GM12878 (cell line): ENCODE measurements at regions not wholly inside any gene's neighbourhood (a gene's known extent, or its start where the extent isn't known, plus 50 kb on each side); places are given as distances from the start of the nearest gene placed in this dataset.

Source experiments
- ATAC-seq: fragments of 200-7000 bp; cut with Tn5 transposase; 3 replicates; pipeline ENCODE4 v1.9.1; 2020; ENCODE audit warnings: mild to moderate bottlenecking, moderate library complexity
- BruUV-seq: library from RNA; stranded (reverse); fragments of 400-500 nt; replicated peaks from 2 replicates; lab custom pipeline; 2021; lab: Mats Ljungman, UMichigan
- CTCF ChIA-PET: fragments of 300-600 bp; sonication (Branson Sonifier 250); formaldehyde crosslinking; extraction: SDS; loops from one replicate; lab custom pipeline; 2021; ENCODE audit warnings: inconsistent platforms; lab: Yijun Ruan, JAX
- POLR2A ChIA-PET: fragments of 350-600 bp; formaldehyde crosslinking; extraction: SDS; loops from one replicate; lab custom pipeline; 2021; ENCODE audit warnings: inconsistent platforms; lab: Charles Lee
- RAD21 ChIA-PET: fragments of 300-600 bp; sonication (Branson Sonifier 250); formaldehyde crosslinking; loops from one replicate; lab custom pipeline; 2023; ENCODE audit warnings: antibody characterized with exemption; ENCODE audit not compliant: unreplicated experiment; lab: Charles Lee
- SMC1A ChIA-PET: fragments of 300-600 bp; sonication (Branson Sonifier 250); formaldehyde crosslinking; loops from one replicate; lab custom pipeline; 2023; ENCODE audit not compliant: unreplicated experiment, uncharacterized antibody; lab: Charles Lee
- DNase-seq: peaks from one replicate; pipeline ENCODE4 v3.0.0-alpha.2; 2011; ENCODE audit warnings: low read depth, low spot score
- FAIRE-seq: peaks from 3 replicates; lab custom pipeline; 2011; peaks lifted over from hg19 to GRCh38; lab: Jason Lieb, UNC
- H2AFZ ChIP-seq: 2 replicates; pipeline ENCODE4 v1.6.0; 2011; ENCODE audit warnings: low read depth, low read length, control low read depth; ENCODE audit not compliant: control insufficient read depth
- H3K27ac ChIP-seq: 2 replicates; pipeline ENCODE4 v1.5.1; 2011; ENCODE audit warnings: control low read depth; ENCODE audit not compliant: control insufficient read depth, insufficient read depth
- H3K27me3 ChIP-seq, 2 experiments: replicated peaks in 1 of 2; 2 replicates each; pipeline versions ENCODE4 v1.6.0 to v1.6.1; 2011; ENCODE audit warnings: low read length in 1 of 2; ENCODE audit not compliant: control insufficient read depth in 2 of 2, insufficient read depth in 2 of 2
- H3K36me3 ChIP-seq, 2 experiments: 2 replicates each; pipeline ENCODE4 v1.5.1; 2011; ENCODE audit warnings: low read length in 1 of 2; ENCODE audit not compliant: control insufficient read depth in 2 of 2, insufficient read depth in 2 of 2
- H3K4me1 ChIP-seq: 2 replicates; pipeline ENCODE4 v1.6.1; 2011; ENCODE audit warnings: mild to moderate bottlenecking, low read length, moderate library complexity, mixed read lengths; ENCODE audit not compliant: control insufficient read depth, insufficient read depth
- H3K4me2 ChIP-seq: 2 replicates; pipeline ENCODE4 v1.6.0; 2011; ENCODE audit warnings: control low read depth; ENCODE audit not compliant: control insufficient read depth, insufficient read depth
- H3K4me3 ChIP-seq: fragments of 200-600 bp; sonication (generic); 2 replicates; pipeline ENCODE4 v1.5.1; 2016
- H3K79me2 ChIP-seq: 2 replicates; pipeline ENCODE4 v1.6.0; 2011; ENCODE audit warnings: low read length; ENCODE audit not compliant: control insufficient read depth, insufficient read depth
- H3K9ac ChIP-seq: 2 replicates; pipeline ENCODE4 v1.8.0; 2011; ENCODE audit warnings: low read length, control low read depth, mixed read lengths; ENCODE audit not compliant: control insufficient read depth, insufficient read depth
- H3K9me3 ChIP-seq: replicated peaks from 3 replicates; pipeline ENCODE4 v1.5.1; 2011; ENCODE audit warnings: mild to moderate bottlenecking, low read length; ENCODE audit not compliant: control insufficient read depth, insufficient read depth
- H4K20me1 ChIP-seq: 2 replicates; pipeline ENCODE4 v1.6.0; 2011; ENCODE audit not compliant: control insufficient read depth, insufficient read depth
- EGR1 ChIP-seq, 2 experiments: IDR thresholded peaks; 1 replicate in 1 of 2; 2 replicates in 1 of 2; pipeline ENCODE4 v1.6.1; 2011 to 2012; ENCODE audit warnings: low read depth in 2 of 2, low read length in 2 of 2, borderline replicate concordance in 1 of 2, mild to moderate bottlenecking in 1 of 2, moderate library complexity in 1 of 2
- GABPA ChIP-seq: IDR thresholded peaks from 2 replicates; pipeline ENCODE4 v1.6.1; 2014; ENCODE audit warnings: antibody characterized with exemption, low read depth, mild to moderate bottlenecking, inconsistent platforms
- HDAC2 ChIP-seq: fragments of 200-600 bp; sonication (generic); IDR thresholded peaks from 2 replicates; pipeline ENCODE4 v1.6.1; 2017
- HDGF ChIP-seq: fragments of 450-650 bp; IDR thresholded peaks from 2 replicates; pipeline ENCODE4 v1.6.1; 2016; ENCODE audit warnings: antibody characterized with exemption
- KDM1A ChIP-seq: fragments of 200-600 bp; sonication (generic); IDR thresholded peaks from 2 replicates; pipeline ENCODE4 v1.6.1; 2016; ENCODE audit warnings: borderline replicate concordance
- ZNF24 ChIP-seq: fragments of 450-650 bp; IDR thresholded peaks from 2 replicates; pipeline ENCODE4 v1.6.1; 2017; ENCODE audit warnings: antibody characterized with exemption, mild to moderate bottlenecking
- WGBS: methylation state at CpG from one replicate; pipeline ENCODE4 v1.1.6; 2016; ENCODE audit warnings: low lambda C conversion rate; ENCODE audit not compliant: insufficient replicate concordance, insufficient coverage; ENCODE audit errors: missing lambda C conversion rate; 5-methylcytosine and 5-hydroxymethylcytosine counted together
- in situ Hi-C: fragments of 300-500 bp; cut with MboI; formaldehyde crosslinking; loops from 9 replicates; pipeline ENCODE4 v1.14.3; 2018; ENCODE audit warnings: mixed read lengths
- intact Hi-C: fragments of 100-400 bp; cut with micrococcal nuclease; formaldehyde crosslinking; loops from one replicate; pipeline ENCODE4 v1.14.2; 2022; ENCODE audit not compliant: unreplicated experiment
- TF ChIP-seq, protein P1 (sequence below): fragments of 450-650 bp; formaldehyde crosslinking; IDR thresholded peaks from 2 replicates; pipeline ENCODE4 v1.4.0; 2022; ENCODE audit warnings: mild to moderate bottlenecking, moderate library complexity
- TF ChIP-seq, protein P2 (sequence below): fragments of 450-650 bp; IDR thresholded peaks from 2 replicates; pipeline ENCODE4 v1.6.1; 2018; ENCODE audit warnings: mild to moderate bottlenecking, low read depth, moderate library complexity; ENCODE audit not compliant: partially characterized antibody

GRCh38 chr12:97274386-97274785 is 188.2 kb upstream of the RMST start:
- 41% methylated on average over 2 of the region's 2 CpGs for WGBS
- no peaks in the 10 kb centered on the region for H3K36me3 ChIP-seq
- CTCF ChIA-PET: no interaction called here
- FAIRE-seq (no peak), ATAC-seq (no peak), DNase-seq (no peak)
- no TSS peak for BruUV-seq
- H2AFZ ChIP-seq: no peak overlapping the region
- H3K4me2 ChIP-seq: no peak overlapping the region
- RAD21 ChIA-PET: no interaction called here
- in situ Hi-C loops: no loop called here
- no peaks in the 10 kb centered on the region for H3K27me3 ChIP-seq
- H3K27ac ChIP-seq: no peak overlapping the region
- no peak overlapping the region for H3K4me3 ChIP-seq
- POLR2A ChIA-PET: no interaction called here
- no peaks in the 10 kb centered on the region for H3K79me2 ChIP-seq
- SMC1A ChIA-PET: interaction anchor here (0.6 kb wide), 1 partner anchor 250 kb away, joined by 3 read pairs; no protein-coding TSS in a partner anchor
- no peak overlapping the region for H3K9ac ChIP-seq
- intact Hi-C loops: loop anchor here (10.0 kb wide), 1 partner anchor 300 kb away; no protein-coding TSS in a partner anchor
- no peaks in the 10 kb centered on the region for H3K4me1 ChIP-seq
- TF ChIP-seq ZNF24 (no peak), GABPA (no peak), KDM1A (no peak), EGR1 (IDR thresholded peaks at IDR 0.05; ENCODE audit: borderline replicate concordance in 1 of 2, low read depth in 2 of 2, low read length in 2 of 2) (no peak), HDGF (no peak), HDAC2 (no peak)
- TF ChIP-seq, protein P1, sequence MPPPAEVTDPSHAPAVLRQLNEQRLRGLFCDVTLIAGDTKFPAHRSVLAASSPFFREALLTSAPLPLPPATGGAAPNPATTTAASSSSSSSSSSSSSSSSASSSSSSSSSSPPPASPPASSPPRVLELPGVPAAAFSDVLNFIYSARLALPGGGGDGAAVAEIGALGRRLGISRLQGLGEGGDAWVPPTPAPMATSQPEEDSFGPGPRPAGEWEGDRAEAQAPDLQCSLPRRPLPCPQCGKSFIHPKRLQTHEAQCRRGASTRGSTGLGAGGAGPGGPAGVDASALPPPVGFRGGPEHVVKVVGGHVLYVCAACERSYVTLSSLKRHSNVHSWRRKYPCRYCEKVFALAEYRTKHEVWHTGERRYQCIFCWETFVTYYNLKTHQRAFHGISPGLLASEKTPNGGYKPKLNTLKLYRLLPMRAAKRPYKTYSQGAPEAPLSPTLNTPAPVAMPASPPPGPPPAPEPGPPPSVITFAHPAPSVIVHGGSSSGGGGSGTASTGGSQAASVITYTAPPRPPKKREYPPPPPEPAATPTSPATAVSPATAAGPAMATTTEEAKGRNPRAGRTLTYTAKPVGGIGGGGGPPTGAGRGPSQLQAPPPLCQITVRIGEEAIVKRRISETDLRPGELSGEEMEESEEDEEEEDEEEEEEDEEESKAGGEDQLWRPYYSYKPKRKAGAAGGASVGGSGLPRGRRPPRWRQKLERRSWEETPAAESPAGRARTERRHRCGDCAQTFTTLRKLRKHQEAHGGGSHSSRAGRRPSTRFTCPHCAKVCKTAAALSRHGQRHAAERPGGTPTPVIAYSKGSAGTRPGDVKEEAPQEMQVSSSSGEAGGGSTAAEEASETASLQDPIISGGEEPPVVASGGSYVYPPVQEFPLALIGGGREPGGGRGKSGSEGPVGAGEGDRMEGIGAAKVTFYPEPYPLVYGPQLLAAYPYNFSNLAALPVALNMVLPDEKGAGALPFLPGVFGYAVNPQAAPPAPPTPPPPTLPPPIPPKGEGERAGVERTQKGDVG (CRISPR knock-in tag): no peak
- TF ChIP-seq, protein P2, sequence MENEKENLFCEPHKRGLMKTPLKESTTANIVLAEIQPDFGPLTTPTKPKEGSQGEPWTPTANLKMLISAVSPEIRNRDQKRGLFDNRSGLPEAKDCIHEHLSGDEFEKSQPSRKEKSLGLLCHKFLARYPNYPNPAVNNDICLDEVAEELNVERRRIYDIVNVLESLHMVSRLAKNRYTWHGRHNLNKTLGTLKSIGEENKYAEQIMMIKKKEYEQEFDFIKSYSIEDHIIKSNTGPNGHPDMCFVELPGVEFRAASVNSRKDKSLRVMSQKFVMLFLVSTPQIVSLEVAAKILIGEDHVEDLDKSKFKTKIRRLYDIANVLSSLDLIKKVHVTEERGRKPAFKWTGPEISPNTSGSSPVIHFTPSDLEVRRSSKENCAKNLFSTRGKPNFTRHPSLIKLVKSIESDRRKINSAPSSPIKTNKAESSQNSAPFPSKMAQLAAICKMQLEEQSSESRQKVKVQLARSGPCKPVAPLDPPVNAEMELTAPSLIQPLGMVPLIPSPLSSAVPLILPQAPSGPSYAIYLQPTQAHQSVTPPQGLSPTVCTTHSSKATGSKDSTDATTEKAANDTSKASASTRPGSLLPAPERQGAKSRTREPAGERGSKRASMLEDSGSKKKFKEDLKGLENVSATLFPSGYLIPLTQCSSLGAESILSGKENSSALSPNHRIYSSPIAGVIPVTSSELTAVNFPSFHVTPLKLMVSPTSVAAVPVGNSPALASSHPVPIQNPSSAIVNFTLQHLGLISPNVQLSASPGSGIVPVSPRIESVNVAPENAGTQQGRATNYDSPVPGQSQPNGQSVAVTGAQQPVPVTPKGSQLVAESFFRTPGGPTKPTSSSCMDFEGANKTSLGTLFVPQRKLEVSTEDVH: no peak
- H3K9me3 ChIP-seq: no peaks in the 10 kb centered on the region
- no peaks in the 10 kb centered on the region for H4K20me1 ChIP-seq
